CD14-positive monocyte (primary cell): ENCODE measurements at regions not wholly inside any gene's neighbourhood (a gene's known extent, or its start where the extent isn't known, plus 50 kb on each side); places are given as distances from the start of the nearest gene placed in this dataset.

Experiments used
- DNase-seq, 3 donors: peaks; one replicate each; pipeline ENCODE4 v3.0.0-alpha.2; 2011 to 2022
- H2AFZ ChIP-seq: 2 replicates; pipeline ENCODE4 v1.6.0; 2012; ENCODE audit warnings: mild to moderate bottlenecking, low read depth, low read length, inconsistent platforms; ENCODE audit not compliant: insufficient read depth, poor library complexity, severe bottlenecking
- H3K27ac ChIP-seq, 2 donors: 1 replicate in 1 of 2; 2 replicates in 1 of 2; pipeline ENCODE4 v1.5.1; 2012 to 2013; ENCODE audit warnings: low read length in 2 of 2, control low read depth in 1 of 2, inconsistent platforms in 1 of 2, low read depth in 1 of 2, mild to moderate bottlenecking in 1 of 2
- H3K27me3 ChIP-seq, 2 donors: one replicate each; pipeline versions ENCODE4 v1.6.0 to v1.6.1; 2011 to 2013; ENCODE audit warnings: low read length in 2 of 2; ENCODE audit not compliant: control insufficient read depth in 2 of 2, insufficient read depth in 2 of 2
- H3K36me3 ChIP-seq, 2 donors: replicated peaks in 1 of 2; 1 replicate in 1 of 2; 2 replicates in 1 of 2; pipeline versions ENCODE4 v1.5.1 to v1.6.1; 2012 to 2013; ENCODE audit warnings: low read length in 2 of 2, control low read depth in 1 of 2, inconsistent platforms in 1 of 2, mild to moderate bottlenecking in 1 of 2; ENCODE audit not compliant: insufficient read depth in 2 of 2, control insufficient read depth in 1 of 2
- H3K4me1 ChIP-seq, 2 donors: 1 replicate in 1 of 2; 2 replicates in 1 of 2; pipeline versions ENCODE4 v1.5.1 to v1.6.1; 2012 to 2013; ENCODE audit warnings: low read length in 2 of 2, control low read depth in 1 of 2, inconsistent platforms in 1 of 2, mild to moderate bottlenecking in 1 of 2, moderate library complexity in 1 of 2; ENCODE audit not compliant: insufficient read depth in 2 of 2, control insufficient read depth in 1 of 2
- H3K4me2 ChIP-seq: replicated peaks from 2 replicates; pipeline ENCODE3; 2012; ENCODE audit warnings: low read length, moderate library complexity, mild to moderate bottlenecking; ENCODE audit not compliant: poor library complexity, severe bottlenecking; ENCODE audit errors: extremely low read depth
- H3K4me3 ChIP-seq, 3 experiments: fragments of 200-600 bp in 1 of 3; sonication (generic) in 1 of 3; replicated peaks in 1 of 3; 1 replicate in 2 of 3; 2 replicates in 1 of 3; pipeline ENCODE4 v1.5.1; 2011 to 2013; ENCODE audit warnings: low read length in 3 of 3, mild to moderate bottlenecking in 3 of 3, control low read depth in 2 of 3, low read depth in 2 of 3, inconsistent platforms in 1 of 3, moderate library complexity in 1 of 3
- H3K79me2 ChIP-seq: 2 replicates; pipeline ENCODE4 v1.6.0; 2012; ENCODE audit warnings: mild to moderate bottlenecking, control low read depth, inconsistent platforms, low read length, moderate library complexity; ENCODE audit not compliant: insufficient read depth
- H3K9ac ChIP-seq: 2 replicates; pipeline ENCODE4 v1.6.0; 2017; ENCODE audit warnings: low read length, mild to moderate bottlenecking; ENCODE audit not compliant: insufficient read depth, poor library complexity, severe bottlenecking
- H3K9me3 ChIP-seq, 2 donors: replicated peaks in 1 of 2; 1 replicate in 1 of 2; 2 replicates in 1 of 2; pipeline versions ENCODE4 v1.5.1 to v1.6.1; 2012 to 2013; ENCODE audit warnings: low read length in 2 of 2, control low read depth in 1 of 2; ENCODE audit not compliant: control insufficient read depth in 1 of 2, insufficient read depth in 1 of 2
- H4K20me1 ChIP-seq: 2 replicates; pipeline ENCODE4 v1.6.0; 2012; ENCODE audit warnings: mild to moderate bottlenecking, low read length, control low read depth, moderate library complexity; ENCODE audit not compliant: insufficient read depth
- H3K27ac Mint-ChIP-seq, 7 donors: one replicate each; pipeline ENCODE4 v1.8.0; 2020; ENCODE audit warnings: mild to moderate bottlenecking in 7 of 7, mixed read lengths in 7 of 7, moderate library complexity in 6 of 7, inconsistent platforms in 2 of 7
- H3K27me3 Mint-ChIP-seq, 3 donors: one replicate each; pipeline ENCODE4 v1.8.0; 2021 to 2022; ENCODE audit warnings: low read depth in 3 of 3, mild to moderate bottlenecking in 3 of 3, mixed read lengths in 3 of 3, moderate library complexity in 3 of 3, inconsistent platforms in 1 of 3
- H3K36me3 Mint-ChIP-seq, 2 donors: one replicate each; pipeline ENCODE4 v1.8.0; 2020; ENCODE audit warnings: mixed read lengths in 2 of 2, inconsistent platforms in 1 of 2, mild to moderate bottlenecking in 1 of 2
- H3K4me1 Mint-ChIP-seq: one replicate; pipeline ENCODE4 v1.8.0; 2020; ENCODE audit warnings: mild to moderate bottlenecking, mixed read lengths
- H3K4me3 Mint-ChIP-seq, 2 donors: one replicate each; pipeline ENCODE4 v1.8.0; 2020; ENCODE audit warnings: mild to moderate bottlenecking in 2 of 2, mixed read lengths in 2 of 2, moderate library complexity in 1 of 2
- H3K9me3 Mint-ChIP-seq, 7 donors: one replicate each; pipeline ENCODE4 v1.8.0; 2020 to 2022; ENCODE audit warnings: mixed read lengths in 7 of 7, mild to moderate bottlenecking in 6 of 7, moderate library complexity in 6 of 7, inconsistent platforms in 2 of 7
- CTCF ChIP-seq: fragments of 200-600 bp; IDR thresholded peaks from one replicate; pipeline ENCODE4 v1.8.0; 2022; ENCODE audit warnings: antibody characterized with exemption, mild to moderate bottlenecking
- whole genome bisulfite sequencing: methylation state at CpG from one replicate; pipeline ENCODE4 v1.1.5; 2013; ENCODE audit warnings: missing lambda C conversion rate; ENCODE audit not compliant: insufficient coverage; 5-methylcytosine and 5-hydroxymethylcytosine counted together
- intact Hi-C, 2 donors: fragments of 100-400 bp; cut with micrococcal nuclease; formaldehyde crosslinking; loops; one replicate each; pipeline versions ENCODE4 v1.15.0 to v1.15.1; 2023

GRCh38 chr1:232445361-232446106, 184.4 kb downstream of the SIPA1L2 start:
- peaks cover 14 to 17% of the 10 kb centered on the region in 2 donors for H3K36me3 Mint-ChIP-seq
- Histone ChIP-seq H3K4me1 (no peaks in the 10 kb centered on the region), H3K27me3 (no peaks in the 10 kb centered on the region), H4K20me1 (no peaks in the 10 kb centered on the region), H3K27ac (no peak overlapping the region), H3K36me3 (peaks cover 0 to 20% of the 10 kb centered on the region in 2 donors), H3K4me2 (no peak overlapping the region), H3K79me2 (no peaks in the 10 kb centered on the region), H3K9ac (no peak overlapping the region), H3K4me3 (no peak overlapping the region), H3K9me3 (no peaks in the 10 kb centered on the region), H2AFZ (no peak overlapping the region)
- WGBS = 95% methylated on average over 18 of the region's 24 CpGs
- no peaks in the 10 kb centered on the region for H3K27me3 Mint-ChIP-seq
- no peak for DNase-seq
- intact Hi-C loops = no loop called here
- no peak overlapping the region for H3K4me3 Mint-ChIP-seq
- peaks cover 4% of the 10 kb centered on the region for H3K4me1 Mint-ChIP-seq
- no peak overlapping the region for H3K27ac Mint-ChIP-seq
- TF ChIP-seq CTCF = no peak
- no peaks in the 10 kb centered on the region for H3K9me3 Mint-ChIP-seq

- H3K4me1 Mint-ChIP-seq = peaks cover 3% of the 10 kb centered on the region
- Histone ChIP-seq H3K27me3 (no peaks in the 10 kb centered on the region), H4K20me1 (no peaks in the 10 kb centered on the region), H3K4me2 (no peak overlapping the region), H3K79me2 (no peaks in the 10 kb centered on the region), H3K4me3 (no peak overlapping the region), H3K9me3 (no peaks in the 10 kb centered on the region), H3K9ac (no peak overlapping the region), H3K4me1 (no peaks in the 10 kb centered on the region), H2AFZ (no peak overlapping the region), H3K36me3 (peaks cover 0 to 42% of the 10 kb centered on the region in 2 donors), H3K27ac (no peak overlapping the region)
- H3K36me3 Mint-ChIP-seq = peaks cover 20 to 30% of the 10 kb centered on the region in 2 donors
- TF ChIP-seq CTCF = no peak
- H3K27me3 Mint-ChIP-seq = no peaks in the 10 kb centered on the region
- DNase-seq = no peak
- H3K27ac Mint-ChIP-seq = no peak overlapping the region
- no peak overlapping the region for H3K4me3 Mint-ChIP-seq
- H3K9me3 Mint-ChIP-seq = no peaks in the 10 kb centered on the region
- intact Hi-C loops = no loop called here
- WGBS = 0% methylated on average over 1 of the region's 7 CpGs
These were observed 186.6 kb downstream of the SIPA1L2 start for GRCh38 chr1:232443372-232443771.
